Activated T-helper 9 cell treated with anti-CD3 and anti-CD28 coated beads, Interleukin-2, amount 50 U/mL, for 16 hours (primary cell): ENCODE measurements at regions not wholly inside any gene's neighbourhood (a gene's known extent, or its start where the extent isn't known, plus 50 kb on each side); places are given as distances from the start of the nearest gene placed in this dataset.

ENCODE experiments used
- DNase-seq: peaks from one replicate; pipeline ENCODE4 v3.0.0-alpha.2; 2020; ENCODE audit warnings: low read depth

- no peak for DNase-seq
These were observed 257.3 kb downstream of the TMEM121 start for GRCh38 chr14:105783707-105784106.

- DNase-seq = no peak
These were observed 267.5 kb downstream of the TMEM121 start for GRCh38 chr14:105793836-105794235.

- DNase-seq = no peak
These were observed 271.2 kb downstream of the TMEM121 start for GRCh38 chr14:105797546-105797945.

- no peak for DNase-seq
These were observed 279.3 kb downstream of the TMEM121 start for GRCh38 chr14:105805701-105806100.

GRCh38 chr14:105806568-105806967 is 280.2 kb downstream of the TMEM121 start:
- no peak for DNase-seq

- DNase-seq = no peak
These were observed 291.8 kb downstream of the TMEM121 start for GRCh38 chr14:105817971-105818711.

- no peak for DNase-seq
These were observed 292.3 kb downstream of the TMEM121 start for GRCh38 chr14:105818712-105819005.

- DNase-seq = no peak
These were observed 303.8 kb downstream of the TMEM121 start for GRCh38 chr14:105830171-105830570.

GRCh38 chr14:105836160-105836559 is 309.8 kb downstream of the TMEM121 start:
- DNase-seq = no peak

- DNase-seq = no peak
These were observed 310.3 kb downstream of the TMEM121 start for GRCh38 chr14:105836730-105837129.

- DNase-seq = no peak
These were observed 311.1 kb downstream of the TMEM121 start for GRCh38 chr14:105837349-105838063.

- no peak for DNase-seq
These were observed 311.7 kb downstream of the TMEM121 start for GRCh38 chr14:105838107-105838506.

- no peak for DNase-seq
These were observed 312.4 kb downstream of the TMEM121 start for GRCh38 chr14:105838591-105839424.

- no peak for DNase-seq
These were observed 313.3 kb downstream of the TMEM121 start for GRCh38 chr14:105839425-105840265.

GRCh38 chr14:105840266-105841021 is 314.1 kb downstream of the TMEM121 start:
- no peak for DNase-seq

GRCh38 chr14:105841022-105842009 is 314.9 kb downstream of the TMEM121 start:
- DNase-seq = no peak

- no peak for DNase-seq
These were observed 315.7 kb downstream of the TMEM121 start for GRCh38 chr14:105842105-105842504.

GRCh38 chr14:105843444-105844046 is 317.2 kb downstream of the TMEM121 start:
- DNase-seq = no peak

GRCh38 chr14:105844047-105844630 is 317.8 kb downstream of the TMEM121 start:
- DNase-seq = no peak
